ENCODE measurements at regions not wholly inside any gene's neighbourhood (a gene's known extent, or its start where the extent isn't known, plus 50 kb on each side); places are given as distances from the start of the nearest gene placed in this dataset.

DNA sequence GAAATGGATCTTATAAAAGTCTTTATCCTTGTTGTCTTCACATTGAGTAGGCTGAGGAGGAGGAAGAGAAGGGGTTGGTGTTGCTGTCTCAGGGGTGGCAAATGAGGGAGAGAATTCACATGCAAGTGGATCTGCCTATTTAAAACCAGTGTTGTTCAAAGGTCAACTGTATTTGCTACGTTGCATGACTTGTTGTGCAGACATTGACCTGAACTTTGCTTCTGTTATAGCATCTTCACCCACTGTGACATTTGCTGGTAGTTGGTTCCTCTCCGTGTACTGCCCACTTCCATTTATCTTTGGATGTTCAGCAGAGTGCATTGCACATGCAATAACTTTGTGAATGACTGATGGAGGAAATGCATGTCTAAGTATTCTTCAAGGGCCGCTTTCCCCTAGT, 228.6 kb upstream of the DPP10 start:
- H3K9ac ChIP-seq (ENCODE audit: low read length), result no peak overlapping the region
- no peaks in the 10 kb centered on the region for H3K9me3 ChIP-seq (ENCODE audit: low read length)
- H3K9me2 ChIP-seq (ENCODE audit: insufficient read depth, low read length), result no peaks in the 10 kb centered on the region
- H3K4me3 ChIP-seq (ENCODE audit: low read length), result no peak overlapping the region
- H2AFZ ChIP-seq (ENCODE audit: low read depth, low read length), result no peak overlapping the region
- no peaks in the 10 kb centered on the region for H3K36me3 ChIP-seq (ENCODE audit: insufficient read depth, low read length)
- H3K79me2 ChIP-seq (replicated peaks; ENCODE audit: insufficient read depth, low read length), result no peaks in the 10 kb centered on the region
- H3K27ac ChIP-seq (ENCODE audit: low read length), result no peak overlapping the region
- no peaks in the 10 kb centered on the region for H3F3A ChIP-seq (ENCODE audit: insufficient read depth, low read length, poor library complexity, severe bottlenecking)
- no peaks in the 10 kb centered on the region for H4K20me1 ChIP-seq (ENCODE audit: insufficient read depth)
- TF ChIP-seq, protein P1, sequence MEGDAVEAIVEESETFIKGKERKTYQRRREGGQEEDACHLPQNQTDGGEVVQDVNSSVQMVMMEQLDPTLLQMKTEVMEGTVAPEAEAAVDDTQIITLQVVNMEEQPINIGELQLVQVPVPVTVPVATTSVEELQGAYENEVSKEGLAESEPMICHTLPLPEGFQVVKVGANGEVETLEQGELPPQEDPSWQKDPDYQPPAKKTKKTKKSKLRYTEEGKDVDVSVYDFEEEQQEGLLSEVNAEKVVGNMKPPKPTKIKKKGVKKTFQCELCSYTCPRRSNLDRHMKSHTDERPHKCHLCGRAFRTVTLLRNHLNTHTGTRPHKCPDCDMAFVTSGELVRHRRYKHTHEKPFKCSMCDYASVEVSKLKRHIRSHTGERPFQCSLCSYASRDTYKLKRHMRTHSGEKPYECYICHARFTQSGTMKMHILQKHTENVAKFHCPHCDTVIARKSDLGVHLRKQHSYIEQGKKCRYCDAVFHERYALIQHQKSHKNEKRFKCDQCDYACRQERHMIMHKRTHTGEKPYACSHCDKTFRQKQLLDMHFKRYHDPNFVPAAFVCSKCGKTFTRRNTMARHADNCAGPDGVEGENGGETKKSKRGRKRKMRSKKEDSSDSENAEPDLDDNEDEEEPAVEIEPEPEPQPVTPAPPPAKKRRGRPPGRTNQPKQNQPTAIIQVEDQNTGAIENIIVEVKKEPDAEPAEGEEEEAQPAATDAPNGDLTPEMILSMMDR (IDR thresholded peaks at IDR 0.05; ENCODE audit: poor library complexity, severe bottlenecking), result no peak
- TF ChIP-seq MXI1 (conservative IDR thresholded peaks at IDR 0.05; ENCODE audit: poor library complexity, severe bottlenecking), result no peak
- TF ChIP-seq, protein P2, sequence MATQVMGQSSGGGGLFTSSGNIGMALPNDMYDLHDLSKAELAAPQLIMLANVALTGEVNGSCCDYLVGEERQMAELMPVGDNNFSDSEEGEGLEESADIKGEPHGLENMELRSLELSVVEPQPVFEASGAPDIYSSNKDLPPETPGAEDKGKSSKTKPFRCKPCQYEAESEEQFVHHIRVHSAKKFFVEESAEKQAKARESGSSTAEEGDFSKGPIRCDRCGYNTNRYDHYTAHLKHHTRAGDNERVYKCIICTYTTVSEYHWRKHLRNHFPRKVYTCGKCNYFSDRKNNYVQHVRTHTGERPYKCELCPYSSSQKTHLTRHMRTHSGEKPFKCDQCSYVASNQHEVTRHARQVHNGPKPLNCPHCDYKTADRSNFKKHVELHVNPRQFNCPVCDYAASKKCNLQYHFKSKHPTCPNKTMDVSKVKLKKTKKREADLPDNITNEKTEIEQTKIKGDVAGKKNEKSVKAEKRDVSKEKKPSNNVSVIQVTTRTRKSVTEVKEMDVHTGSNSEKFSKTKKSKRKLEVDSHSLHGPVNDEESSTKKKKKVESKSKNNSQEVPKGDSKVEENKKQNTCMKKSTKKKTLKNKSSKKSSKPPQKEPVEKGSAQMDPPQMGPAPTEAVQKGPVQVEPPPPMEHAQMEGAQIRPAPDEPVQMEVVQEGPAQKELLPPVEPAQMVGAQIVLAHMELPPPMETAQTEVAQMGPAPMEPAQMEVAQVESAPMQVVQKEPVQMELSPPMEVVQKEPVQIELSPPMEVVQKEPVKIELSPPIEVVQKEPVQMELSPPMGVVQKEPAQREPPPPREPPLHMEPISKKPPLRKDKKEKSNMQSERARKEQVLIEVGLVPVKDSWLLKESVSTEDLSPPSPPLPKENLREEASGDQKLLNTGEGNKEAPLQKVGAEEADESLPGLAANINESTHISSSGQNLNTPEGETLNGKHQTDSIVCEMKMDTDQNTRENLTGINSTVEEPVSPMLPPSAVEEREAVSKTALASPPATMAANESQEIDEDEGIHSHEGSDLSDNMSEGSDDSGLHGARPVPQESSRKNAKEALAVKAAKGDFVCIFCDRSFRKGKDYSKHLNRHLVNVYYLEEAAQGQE (IDR thresholded peaks at IDR 0.05; ENCODE audit: borderline replicate concordance), result no peak
- no peak for TF ChIP-seq RAD21 (conservative IDR thresholded peaks at IDR 0.05)
- TF ChIP-seq SMC3 (conservative IDR thresholded peaks at IDR 0.05; ENCODE audit: poor library complexity), result no peak
- no peak for TF ChIP-seq EZH2 (IDR thresholded peaks at IDR 0.05; ENCODE audit: borderline replicate concordance, insufficient read depth, low read length, poor library complexity, severe bottlenecking)
- no peak for TF ChIP-seq EP300 (conservative IDR thresholded peaks at IDR 0.05; ENCODE audit: poor library complexity, severe bottlenecking)
- TF ChIP-seq POLR2AphosphoS5 (IDR thresholded peaks at IDR 0.05), result no peak
- no peak for TF ChIP-seq TAF1 (IDR thresholded peaks at IDR 0.05; ENCODE audit: low read depth)
- H3K4me2 ChIP-seq (ENCODE audit: low read length), result no peak overlapping the region
- no peaks in the 10 kb centered on the region for H3K27me3 ChIP-seq (ENCODE audit: insufficient read depth, low read depth, low read length)

DNA sequence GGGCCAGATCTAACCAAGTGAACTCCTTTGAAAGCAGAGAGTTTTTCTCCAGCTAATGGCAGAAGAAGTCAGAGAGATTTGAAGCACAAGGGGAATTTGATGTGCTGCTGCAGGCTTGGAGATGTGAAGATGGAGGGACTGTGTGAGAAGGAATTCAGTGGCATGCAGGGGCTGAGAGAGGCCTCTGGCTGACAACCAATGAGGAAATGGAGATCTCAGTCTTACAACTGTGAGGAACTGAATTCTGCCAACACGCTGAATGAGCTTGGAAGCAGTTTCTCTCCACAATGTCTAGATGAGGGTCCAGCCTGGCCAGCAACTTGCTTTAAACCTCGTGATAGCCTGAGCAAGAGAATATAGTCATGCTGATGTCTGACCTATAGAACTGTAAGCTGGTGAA, 224.1 kb upstream of the DPP10 start:
- Histone ChIP-seq H3K36me3 (ENCODE audit: insufficient read depth, low read length) (no peaks in the 10 kb centered on the region), H3K27me3 (ENCODE audit: insufficient read depth, low read depth, low read length) (no peaks in the 10 kb centered on the region), H3K79me2 (replicated peaks; ENCODE audit: insufficient read depth, low read length) (no peaks in the 10 kb centered on the region), H2AFZ (ENCODE audit: low read depth, low read length) (no peak overlapping the region), H3K4me3 (ENCODE audit: low read length) (no peak overlapping the region), H3K9me3 (ENCODE audit: low read length) (no peaks in the 10 kb centered on the region), H4K20me1 (ENCODE audit: insufficient read depth) (no peaks in the 10 kb centered on the region), H3K9ac (ENCODE audit: low read length) (no peak overlapping the region), H3K27ac (ENCODE audit: low read length) (no peak overlapping the region), H3K9me2 (ENCODE audit: insufficient read depth, low read length) (no peaks in the 10 kb centered on the region), H3K4me2 (ENCODE audit: low read length) (no peak overlapping the region), H3F3A (ENCODE audit: insufficient read depth, low read length, poor library complexity, severe bottlenecking) (no peaks in the 10 kb centered on the region)
- TF ChIP-seq EP300 (conservative IDR thresholded peaks at IDR 0.05; ENCODE audit: poor library complexity, severe bottlenecking), result no peak
- TF ChIP-seq MXI1 (conservative IDR thresholded peaks at IDR 0.05; ENCODE audit: poor library complexity, severe bottlenecking), result no peak

DNA sequence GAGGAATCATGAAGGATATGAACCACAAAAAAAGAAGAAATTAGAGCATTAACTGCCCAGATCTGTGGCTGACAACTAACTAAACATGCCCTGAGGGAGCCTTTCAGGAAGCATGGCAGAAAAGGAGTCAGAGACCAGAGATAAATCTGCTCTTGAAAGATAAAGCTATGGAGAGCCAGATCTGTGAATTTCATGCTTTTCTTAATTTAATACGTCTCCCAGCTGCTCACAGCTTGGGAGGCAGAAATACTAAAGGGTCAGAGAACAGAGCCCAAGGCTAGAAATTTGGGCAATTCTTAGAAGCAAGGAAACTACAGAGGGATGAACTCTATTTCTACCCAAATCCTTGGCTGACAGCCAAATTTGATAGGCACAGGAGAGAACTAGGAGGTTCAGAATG, 223.0 kb upstream of the DPP10 start:
- Histone ChIP-seq H3K79me2 (replicated peaks; ENCODE audit: insufficient read depth, low read length) (no peaks in the 10 kb centered on the region), H3K9ac (ENCODE audit: low read length) (no peak overlapping the region), H3K36me3 (ENCODE audit: insufficient read depth, low read length) (no peaks in the 10 kb centered on the region), H2AFZ (ENCODE audit: low read depth, low read length) (no peak overlapping the region), H3K4me2 (ENCODE audit: low read length) (no peak overlapping the region), H4K20me1 (ENCODE audit: insufficient read depth) (no peaks in the 10 kb centered on the region), H3K27me3 (ENCODE audit: insufficient read depth, low read depth, low read length) (no peaks in the 10 kb centered on the region), H3K4me3 (ENCODE audit: low read length) (no peak overlapping the region), H3K27ac (ENCODE audit: low read length) (no peak overlapping the region), H3K9me3 (ENCODE audit: low read length) (no peaks in the 10 kb centered on the region), H3F3A (ENCODE audit: insufficient read depth, low read length, poor library complexity, severe bottlenecking) (no peaks in the 10 kb centered on the region), H3K9me2 (ENCODE audit: insufficient read depth, low read length) (no peaks in the 10 kb centered on the region)
- no peak for TF ChIP-seq RAD21 (conservative IDR thresholded peaks at IDR 0.05)
- TF ChIP-seq, protein P2 (IDR thresholded peaks at IDR 0.05; ENCODE audit: borderline replicate concordance), result no peak
- TF ChIP-seq, protein P1 (IDR thresholded peaks at IDR 0.05; ENCODE audit: poor library complexity, severe bottlenecking), result no peak
- no peak for TF ChIP-seq POLR2AphosphoS5 (IDR thresholded peaks at IDR 0.05)
- TF ChIP-seq MXI1 (conservative IDR thresholded peaks at IDR 0.05; ENCODE audit: poor library complexity, severe bottlenecking), result no peak
- no peak for TF ChIP-seq TAF1 (IDR thresholded peaks at IDR 0.05; ENCODE audit: low read depth)
- no peak for TF ChIP-seq EP300 (conservative IDR thresholded peaks at IDR 0.05; ENCODE audit: poor library complexity, severe bottlenecking)
- TF ChIP-seq SMC3 (conservative IDR thresholded peaks at IDR 0.05; ENCODE audit: poor library complexity), result no peak
